CD14-positive monocyte (primary cell): ENCODE measurements at regions not wholly inside any gene's neighbourhood (a gene's known extent, or its start where the extent isn't known, plus 50 kb on each side); places are given as distances from the start of the nearest gene placed in this dataset.

Experiments
- DNase-seq, 3 donors: peaks; one replicate each; pipeline ENCODE4 v3.0.0-alpha.2; 2011 to 2022
- H2AFZ ChIP-seq: 2 replicates; pipeline ENCODE4 v1.6.0; 2012; ENCODE audit warnings: mild to moderate bottlenecking, low read depth, low read length, inconsistent platforms; ENCODE audit not compliant: insufficient read depth, poor library complexity, severe bottlenecking
- H3K27ac ChIP-seq, 2 donors: 1 replicate in 1 of 2; 2 replicates in 1 of 2; pipeline ENCODE4 v1.5.1; 2012 to 2013; ENCODE audit warnings: low read length in 2 of 2, control low read depth in 1 of 2, inconsistent platforms in 1 of 2, low read depth in 1 of 2, mild to moderate bottlenecking in 1 of 2
- H3K27me3 ChIP-seq, 2 donors: one replicate each; pipeline versions ENCODE4 v1.6.0 to v1.6.1; 2011 to 2013; ENCODE audit warnings: low read length in 2 of 2; ENCODE audit not compliant: control insufficient read depth in 2 of 2, insufficient read depth in 2 of 2
- H3K36me3 ChIP-seq, 2 donors: replicated peaks in 1 of 2; 1 replicate in 1 of 2; 2 replicates in 1 of 2; pipeline versions ENCODE4 v1.5.1 to v1.6.1; 2012 to 2013; ENCODE audit warnings: low read length in 2 of 2, control low read depth in 1 of 2, inconsistent platforms in 1 of 2, mild to moderate bottlenecking in 1 of 2; ENCODE audit not compliant: insufficient read depth in 2 of 2, control insufficient read depth in 1 of 2
- H3K4me1 ChIP-seq, 2 donors: 1 replicate in 1 of 2; 2 replicates in 1 of 2; pipeline versions ENCODE4 v1.5.1 to v1.6.1; 2012 to 2013; ENCODE audit warnings: low read length in 2 of 2, control low read depth in 1 of 2, inconsistent platforms in 1 of 2, mild to moderate bottlenecking in 1 of 2, moderate library complexity in 1 of 2; ENCODE audit not compliant: insufficient read depth in 2 of 2, control insufficient read depth in 1 of 2
- H3K4me2 ChIP-seq: replicated peaks from 2 replicates; pipeline ENCODE3; 2012; ENCODE audit warnings: low read length, moderate library complexity, mild to moderate bottlenecking; ENCODE audit not compliant: poor library complexity, severe bottlenecking; ENCODE audit errors: extremely low read depth
- H3K4me3 ChIP-seq, 3 experiments: fragments of 200-600 bp in 1 of 3; sonication (generic) in 1 of 3; replicated peaks in 1 of 3; 1 replicate in 2 of 3; 2 replicates in 1 of 3; pipeline ENCODE4 v1.5.1; 2011 to 2013; ENCODE audit warnings: low read length in 3 of 3, mild to moderate bottlenecking in 3 of 3, control low read depth in 2 of 3, low read depth in 2 of 3, inconsistent platforms in 1 of 3, moderate library complexity in 1 of 3
- H3K79me2 ChIP-seq: 2 replicates; pipeline ENCODE4 v1.6.0; 2012; ENCODE audit warnings: mild to moderate bottlenecking, control low read depth, inconsistent platforms, low read length, moderate library complexity; ENCODE audit not compliant: insufficient read depth
- H3K9ac ChIP-seq: 2 replicates; pipeline ENCODE4 v1.6.0; 2017; ENCODE audit warnings: low read length, mild to moderate bottlenecking; ENCODE audit not compliant: insufficient read depth, poor library complexity, severe bottlenecking
- H3K9me3 ChIP-seq, 2 donors: replicated peaks in 1 of 2; 1 replicate in 1 of 2; 2 replicates in 1 of 2; pipeline versions ENCODE4 v1.5.1 to v1.6.1; 2012 to 2013; ENCODE audit warnings: low read length in 2 of 2, control low read depth in 1 of 2; ENCODE audit not compliant: control insufficient read depth in 1 of 2, insufficient read depth in 1 of 2
- H4K20me1 ChIP-seq: 2 replicates; pipeline ENCODE4 v1.6.0; 2012; ENCODE audit warnings: mild to moderate bottlenecking, low read length, control low read depth, moderate library complexity; ENCODE audit not compliant: insufficient read depth
- H3K27ac Mint-ChIP-seq, 7 donors: one replicate each; pipeline ENCODE4 v1.8.0; 2020; ENCODE audit warnings: mild to moderate bottlenecking in 7 of 7, mixed read lengths in 7 of 7, moderate library complexity in 6 of 7, inconsistent platforms in 2 of 7
- H3K27me3 Mint-ChIP-seq, 3 donors: one replicate each; pipeline ENCODE4 v1.8.0; 2021 to 2022; ENCODE audit warnings: low read depth in 3 of 3, mild to moderate bottlenecking in 3 of 3, mixed read lengths in 3 of 3, moderate library complexity in 3 of 3, inconsistent platforms in 1 of 3
- H3K36me3 Mint-ChIP-seq, 2 donors: one replicate each; pipeline ENCODE4 v1.8.0; 2020; ENCODE audit warnings: mixed read lengths in 2 of 2, inconsistent platforms in 1 of 2, mild to moderate bottlenecking in 1 of 2
- H3K4me1 Mint-ChIP-seq: one replicate; pipeline ENCODE4 v1.8.0; 2020; ENCODE audit warnings: mild to moderate bottlenecking, mixed read lengths
- H3K4me3 Mint-ChIP-seq, 2 donors: one replicate each; pipeline ENCODE4 v1.8.0; 2020; ENCODE audit warnings: mild to moderate bottlenecking in 2 of 2, mixed read lengths in 2 of 2, moderate library complexity in 1 of 2
- H3K9me3 Mint-ChIP-seq, 7 donors: one replicate each; pipeline ENCODE4 v1.8.0; 2020 to 2022; ENCODE audit warnings: mixed read lengths in 7 of 7, mild to moderate bottlenecking in 6 of 7, moderate library complexity in 6 of 7, inconsistent platforms in 2 of 7
- CTCF ChIP-seq: fragments of 200-600 bp; IDR thresholded peaks from one replicate; pipeline ENCODE4 v1.8.0; 2022; ENCODE audit warnings: antibody characterized with exemption, mild to moderate bottlenecking
- WGBS: methylation state at CpG from one replicate; pipeline ENCODE4 v1.1.5; 2013; ENCODE audit warnings: missing lambda C conversion rate; ENCODE audit not compliant: insufficient coverage; 5-methylcytosine and 5-hydroxymethylcytosine counted together
- intact Hi-C, 2 donors: fragments of 100-400 bp; cut with micrococcal nuclease; formaldehyde crosslinking; loops; one replicate each; pipeline versions ENCODE4 v1.15.0 to v1.15.1; 2023

DNA sequence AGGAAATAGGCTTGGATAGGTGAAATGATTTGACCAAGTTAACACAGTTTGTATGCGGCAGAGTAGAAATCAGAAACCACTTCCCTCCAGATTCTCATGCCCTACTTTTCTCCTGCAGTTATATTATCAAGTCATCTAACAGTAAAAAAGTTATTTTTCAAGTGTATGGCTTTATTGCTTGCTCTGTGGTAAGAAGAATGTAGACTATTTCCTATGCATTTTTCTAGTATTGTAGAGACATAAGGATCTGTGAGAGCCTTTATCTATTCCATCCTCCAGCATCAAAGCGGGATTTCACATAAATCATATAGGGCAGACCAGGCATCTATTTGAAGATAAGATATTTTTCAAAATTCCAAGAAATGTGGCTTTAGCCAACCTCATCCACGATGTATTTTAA lies 208.5 kb downstream of the TTLL7 start:
- DNase-seq, result no peak
- Histone ChIP-seq H3K4me2 (no peak overlapping the region), H2AFZ (no peak overlapping the region), H3K27ac (no peak overlapping the region), H3K27me3 (no peaks in the 10 kb centered on the region), H3K79me2 (no peaks in the 10 kb centered on the region), H4K20me1 (no peaks in the 10 kb centered on the region), H3K4me1 (no peaks in the 10 kb centered on the region), H3K9me3 (no peaks in the 10 kb centered on the region), H3K36me3 (no peaks in the 10 kb centered on the region), H3K9ac (no peak overlapping the region), H3K4me3 (no peak overlapping the region)
- no peak for TF ChIP-seq CTCF
- H3K36me3 Mint-ChIP-seq, result no peaks in the 10 kb centered on the region
- peaks cover 0 to 9% (median 5%) of the 10 kb centered on the region in 7 donors for H3K9me3 Mint-ChIP-seq
- intact Hi-C loops, result no loop called here
- H3K27me3 Mint-ChIP-seq, result peaks cover 0 to 2% (median 1%) of the 10 kb centered on the region in 3 donors
- no peak overlapping the region for H3K4me3 Mint-ChIP-seq
- no peaks in the 10 kb centered on the region for H3K4me1 Mint-ChIP-seq
- no peak overlapping the region for H3K27ac Mint-ChIP-seq
- no CpG with 5 or more reads among the region's 3 CpGs for WGBS

DNA sequence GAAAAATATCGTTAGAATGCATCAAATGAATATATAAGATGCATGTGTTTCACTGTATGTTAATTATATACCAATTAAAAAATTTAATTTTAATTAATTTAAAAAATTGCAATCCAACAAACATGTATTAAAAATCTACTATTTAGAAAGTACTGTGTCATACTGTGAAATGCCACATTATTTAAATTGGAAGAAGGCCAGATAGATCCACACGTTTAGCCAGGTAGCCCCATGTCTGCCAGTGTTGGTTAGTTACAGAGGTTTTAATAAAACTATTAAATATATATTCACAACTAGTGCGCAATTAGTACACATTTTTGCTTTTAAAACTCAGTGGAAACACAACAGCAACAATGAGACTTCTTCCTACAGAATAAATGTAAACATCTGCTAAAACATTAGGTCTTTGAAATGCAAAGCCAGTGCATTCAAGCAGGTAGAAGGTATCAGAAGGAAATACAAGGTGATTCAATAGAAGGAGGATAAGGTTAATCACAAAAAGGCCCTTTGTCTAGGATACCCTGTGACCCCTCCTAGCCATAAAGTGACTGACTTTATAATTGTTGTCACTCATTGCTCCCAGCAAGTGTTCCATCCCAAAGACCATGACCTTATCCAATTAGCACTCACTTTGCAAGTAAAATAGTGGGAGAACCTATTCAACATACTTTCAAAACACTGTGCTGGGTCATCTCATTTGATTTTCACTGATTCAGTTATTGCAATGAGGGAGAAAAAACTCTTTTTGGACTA lies 211.5 kb downstream of the TTLL7 start:
- Histone ChIP-seq H3K9ac (no peak overlapping the region), H3K4me3 (no peak overlapping the region), H3K36me3 (no peaks in the 10 kb centered on the region), H2AFZ (no peak overlapping the region), H3K27ac (no peak overlapping the region), H4K20me1 (no peaks in the 10 kb centered on the region), H3K79me2 (no peaks in the 10 kb centered on the region), H3K27me3 (no peaks in the 10 kb centered on the region), H3K4me1 (no peaks in the 10 kb centered on the region), H3K4me2 (no peak overlapping the region), H3K9me3 (no peaks in the 10 kb centered on the region)
- no CpG with 5 or more reads among the region's 3 CpGs for WGBS
- Mint-ChIP-seq H3K9me3 (peaks cover 0 to 13% (median 6%) of the 10 kb centered on the region in 7 donors), H3K4me1 (no peaks in the 10 kb centered on the region), H3K4me3 (no peak overlapping the region), H3K27ac (no peak overlapping the region), H3K36me3 (no peaks in the 10 kb centered on the region), H3K27me3 (peaks cover 0 to 2% (median 1%) of the 10 kb centered on the region in 3 donors)
- intact Hi-C loops, result no loop called here
- no peak for TF ChIP-seq CTCF
- no peak for DNase-seq
